WTC11 (cell line): ENCODE measurements at regions not wholly inside any gene's neighbourhood (a gene's known extent, or its start where the extent isn't known, plus 50 kb on each side); places are given as distances from the start of the nearest gene placed in this dataset.

Experiments
- CREB1 ChIP-seq: sonication (generic); formaldehyde crosslinking; IDR thresholded peaks from 2 replicates; pipeline ENCODE4 v1.8.0; 2023; ENCODE audit warnings: mild to moderate bottlenecking, missing genetic modification reagents
- NFYB ChIP-seq: sonication (generic); formaldehyde crosslinking; conservative IDR thresholded peaks from 2 replicates; pipeline ENCODE4 v1.8.0; 2022; ENCODE audit warnings: low read depth, missing genetic modification reagents
- NR2C2 ChIP-seq: sonication (generic); formaldehyde crosslinking; IDR thresholded peaks from 2 replicates; pipeline ENCODE4 v1.8.0; 2022; ENCODE audit warnings: mild to moderate bottlenecking, missing genetic modification reagents
- NR3C1 ChIP-seq: sonication (generic); formaldehyde crosslinking; conservative IDR thresholded peaks from 2 replicates; pipeline ENCODE4 v1.8.1; 2023; ENCODE audit warnings: low read depth, mild to moderate bottlenecking, missing genetic modification reagents
- RELA ChIP-seq: sonication (generic); formaldehyde crosslinking; IDR thresholded peaks from 2 replicates; pipeline ENCODE4 v1.8.1; 2022; ENCODE audit warnings: missing genetic modification reagents, mild to moderate bottlenecking, borderline replicate concordance
- TCF7 ChIP-seq: sonication (generic); formaldehyde crosslinking; IDR thresholded peaks from 2 replicates; pipeline ENCODE4 v1.8.0; 2022; ENCODE audit warnings: mild to moderate bottlenecking, low read depth, missing genetic modification reagents, moderate library complexity
- TP53 ChIP-seq: sonication (generic); formaldehyde crosslinking; IDR thresholded peaks from 2 replicates; pipeline ENCODE4 v1.8.1; 2023; ENCODE audit warnings: mild to moderate bottlenecking, missing genetic modification reagents
- TF ChIP-seq, protein P1 (sequence below): fragments of 200-600 bp; IDR thresholded peaks from 2 replicates; pipeline ENCODE4 v1.8.0; 2022; ENCODE audit warnings: antibody characterized with exemption
- TF ChIP-seq, protein P2 (sequence below): sonication (generic); formaldehyde crosslinking; IDR thresholded peaks from 2 replicates; pipeline ENCODE4 v1.8.0; 2022; ENCODE audit warnings: mild to moderate bottlenecking, missing genetic modification reagents
- TF ChIP-seq, protein P3 (sequence below): sonication (generic); formaldehyde crosslinking; IDR thresholded peaks from 2 replicates; pipeline ENCODE4 v1.8.0; 2022; ENCODE audit warnings: mild to moderate bottlenecking, missing genetic modification reagents
- TF ChIP-seq, protein P4 (sequence below): sonication (generic); formaldehyde crosslinking; IDR thresholded peaks from 2 replicates; pipeline ENCODE4 v1.8.0; 2022; ENCODE audit warnings: missing genetic modification reagents
- TF ChIP-seq, protein P5 (sequence below): sonication (generic); formaldehyde crosslinking; IDR thresholded peaks from 2 replicates; pipeline ENCODE4 v1.8.0; 2022; ENCODE audit warnings: mild to moderate bottlenecking, missing genetic modification reagents
- TF ChIP-seq, protein P6 (sequence below): fragments of 250-450 bp; sonication (Bioruptor Pico); conservative IDR thresholded peaks from 2 replicates; pipeline ENCODE4 v1.9.0; 2021; ENCODE audit warnings: mild to moderate bottlenecking

DNA sequence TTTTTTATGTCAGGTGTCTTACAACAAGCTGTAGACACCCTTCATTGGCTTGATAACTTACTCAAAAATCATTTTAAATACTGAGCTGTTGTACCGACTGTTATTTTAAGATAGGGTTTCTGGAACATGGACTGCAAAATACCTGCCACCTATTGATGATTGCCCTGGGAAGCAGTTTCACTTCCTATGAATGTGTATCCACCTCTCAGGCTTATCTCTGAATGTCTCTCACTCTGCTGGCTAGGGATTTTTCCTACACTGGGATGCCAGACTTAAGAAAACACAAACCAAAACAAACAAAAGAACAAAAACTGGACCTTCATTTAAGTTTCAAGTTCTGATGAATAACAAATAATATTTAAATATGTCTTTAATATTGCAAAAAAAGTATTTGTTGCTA lies 663.7 kb downstream of the EFNB2 start:
- TF ChIP-seq RELA (no peak), NFYB (no peak), NR2C2 (CRISPR knock-in tag) (no peak), TCF7 (CRISPR knock-in tag) (no peak), NR3C1 (no peak), TP53 (CRISPR knock-in tag) (no peak), CREB1 (no peak)
- TF ChIP-seq, protein P1, sequence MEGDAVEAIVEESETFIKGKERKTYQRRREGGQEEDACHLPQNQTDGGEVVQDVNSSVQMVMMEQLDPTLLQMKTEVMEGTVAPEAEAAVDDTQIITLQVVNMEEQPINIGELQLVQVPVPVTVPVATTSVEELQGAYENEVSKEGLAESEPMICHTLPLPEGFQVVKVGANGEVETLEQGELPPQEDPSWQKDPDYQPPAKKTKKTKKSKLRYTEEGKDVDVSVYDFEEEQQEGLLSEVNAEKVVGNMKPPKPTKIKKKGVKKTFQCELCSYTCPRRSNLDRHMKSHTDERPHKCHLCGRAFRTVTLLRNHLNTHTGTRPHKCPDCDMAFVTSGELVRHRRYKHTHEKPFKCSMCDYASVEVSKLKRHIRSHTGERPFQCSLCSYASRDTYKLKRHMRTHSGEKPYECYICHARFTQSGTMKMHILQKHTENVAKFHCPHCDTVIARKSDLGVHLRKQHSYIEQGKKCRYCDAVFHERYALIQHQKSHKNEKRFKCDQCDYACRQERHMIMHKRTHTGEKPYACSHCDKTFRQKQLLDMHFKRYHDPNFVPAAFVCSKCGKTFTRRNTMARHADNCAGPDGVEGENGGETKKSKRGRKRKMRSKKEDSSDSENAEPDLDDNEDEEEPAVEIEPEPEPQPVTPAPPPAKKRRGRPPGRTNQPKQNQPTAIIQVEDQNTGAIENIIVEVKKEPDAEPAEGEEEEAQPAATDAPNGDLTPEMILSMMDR = no peak
- TF ChIP-seq, protein P2, sequence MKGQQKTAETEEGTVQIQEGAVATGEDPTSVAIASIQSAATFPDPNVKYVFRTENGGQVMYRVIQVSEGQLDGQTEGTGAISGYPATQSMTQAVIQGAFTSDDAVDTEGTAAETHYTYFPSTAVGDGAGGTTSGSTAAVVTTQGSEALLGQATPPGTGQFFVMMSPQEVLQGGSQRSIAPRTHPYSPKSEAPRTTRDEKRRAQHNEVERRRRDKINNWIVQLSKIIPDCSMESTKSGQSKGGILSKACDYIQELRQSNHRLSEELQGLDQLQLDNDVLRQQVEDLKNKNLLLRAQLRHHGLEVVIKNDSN = no peak
- TF ChIP-seq, protein P3, sequence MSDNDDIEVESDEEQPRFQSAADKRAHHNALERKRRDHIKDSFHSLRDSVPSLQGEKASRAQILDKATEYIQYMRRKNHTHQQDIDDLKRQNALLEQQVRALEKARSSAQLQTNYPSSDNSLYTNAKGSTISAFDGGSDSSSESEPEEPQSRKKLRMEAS (CRISPR knock-in tag) = no peak
- TF ChIP-seq, protein P4, sequence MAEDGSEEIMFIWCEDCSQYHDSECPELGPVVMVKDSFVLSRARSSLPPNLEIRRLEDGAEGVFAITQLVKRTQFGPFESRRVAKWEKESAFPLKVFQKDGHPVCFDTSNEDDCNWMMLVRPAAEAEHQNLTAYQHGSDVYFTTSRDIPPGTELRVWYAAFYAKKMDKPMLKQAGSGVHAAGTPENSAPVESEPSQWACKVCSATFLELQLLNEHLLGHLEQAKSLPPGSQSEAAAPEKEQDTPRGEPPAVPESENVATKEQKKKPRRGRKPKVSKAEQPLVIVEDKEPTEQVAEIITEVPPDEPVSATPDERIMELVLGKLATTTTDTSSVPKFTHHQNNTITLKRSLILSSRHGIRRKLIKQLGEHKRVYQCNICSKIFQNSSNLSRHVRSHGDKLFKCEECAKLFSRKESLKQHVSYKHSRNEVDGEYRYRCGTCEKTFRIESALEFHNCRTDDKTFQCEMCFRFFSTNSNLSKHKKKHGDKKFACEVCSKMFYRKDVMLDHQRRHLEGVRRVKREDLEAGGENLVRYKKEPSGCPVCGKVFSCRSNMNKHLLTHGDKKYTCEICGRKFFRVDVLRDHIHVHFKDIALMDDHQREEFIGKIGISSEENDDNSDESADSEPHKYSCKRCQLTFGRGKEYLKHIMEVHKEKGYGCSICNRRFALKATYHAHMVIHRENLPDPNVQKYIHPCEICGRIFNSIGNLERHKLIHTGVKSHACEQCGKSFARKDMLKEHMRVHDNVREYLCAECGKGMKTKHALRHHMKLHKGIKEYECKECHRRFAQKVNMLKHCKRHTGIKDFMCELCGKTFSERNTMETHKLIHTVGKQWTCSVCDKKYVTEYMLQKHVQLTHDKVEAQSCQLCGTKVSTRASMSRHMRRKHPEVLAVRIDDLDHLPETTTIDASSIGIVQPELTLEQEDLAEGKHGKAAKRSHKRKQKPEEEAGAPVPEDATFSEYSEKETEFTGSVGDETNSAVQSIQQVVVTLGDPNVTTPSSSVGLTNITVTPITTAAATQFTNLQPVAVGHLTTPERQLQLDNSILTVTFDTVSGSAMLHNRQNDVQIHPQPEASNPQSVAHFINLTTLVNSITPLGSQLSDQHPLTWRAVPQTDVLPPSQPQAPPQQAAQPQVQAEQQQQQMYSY (CRISPR knock-in tag) = no peak
- TF ChIP-seq, protein P5, sequence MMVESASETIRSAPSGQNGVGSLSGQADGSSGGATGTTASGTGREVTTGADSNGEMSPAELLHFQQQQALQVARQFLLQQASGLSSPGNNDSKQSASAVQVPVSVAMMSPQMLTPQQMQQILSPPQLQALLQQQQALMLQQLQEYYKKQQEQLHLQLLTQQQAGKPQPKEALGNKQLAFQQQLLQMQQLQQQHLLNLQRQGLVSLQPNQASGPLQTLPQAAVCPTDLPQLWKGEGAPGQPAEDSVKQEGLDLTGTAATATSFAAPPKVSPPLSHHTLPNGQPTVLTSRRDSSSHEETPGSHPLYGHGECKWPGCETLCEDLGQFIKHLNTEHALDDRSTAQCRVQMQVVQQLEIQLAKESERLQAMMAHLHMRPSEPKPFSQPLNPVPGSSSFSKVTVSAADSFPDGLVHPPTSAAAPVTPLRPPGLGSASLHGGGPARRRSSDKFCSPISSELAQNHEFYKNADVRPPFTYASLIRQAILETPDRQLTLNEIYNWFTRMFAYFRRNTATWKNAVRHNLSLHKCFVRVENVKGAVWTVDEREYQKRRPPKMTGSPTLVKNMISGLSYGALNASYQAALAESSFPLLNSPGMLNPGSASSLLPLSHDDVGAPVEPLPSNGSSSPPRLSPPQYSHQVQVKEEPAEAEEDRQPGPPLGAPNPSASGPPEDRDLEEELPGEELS = no peak
- TF ChIP-seq, protein P6, sequence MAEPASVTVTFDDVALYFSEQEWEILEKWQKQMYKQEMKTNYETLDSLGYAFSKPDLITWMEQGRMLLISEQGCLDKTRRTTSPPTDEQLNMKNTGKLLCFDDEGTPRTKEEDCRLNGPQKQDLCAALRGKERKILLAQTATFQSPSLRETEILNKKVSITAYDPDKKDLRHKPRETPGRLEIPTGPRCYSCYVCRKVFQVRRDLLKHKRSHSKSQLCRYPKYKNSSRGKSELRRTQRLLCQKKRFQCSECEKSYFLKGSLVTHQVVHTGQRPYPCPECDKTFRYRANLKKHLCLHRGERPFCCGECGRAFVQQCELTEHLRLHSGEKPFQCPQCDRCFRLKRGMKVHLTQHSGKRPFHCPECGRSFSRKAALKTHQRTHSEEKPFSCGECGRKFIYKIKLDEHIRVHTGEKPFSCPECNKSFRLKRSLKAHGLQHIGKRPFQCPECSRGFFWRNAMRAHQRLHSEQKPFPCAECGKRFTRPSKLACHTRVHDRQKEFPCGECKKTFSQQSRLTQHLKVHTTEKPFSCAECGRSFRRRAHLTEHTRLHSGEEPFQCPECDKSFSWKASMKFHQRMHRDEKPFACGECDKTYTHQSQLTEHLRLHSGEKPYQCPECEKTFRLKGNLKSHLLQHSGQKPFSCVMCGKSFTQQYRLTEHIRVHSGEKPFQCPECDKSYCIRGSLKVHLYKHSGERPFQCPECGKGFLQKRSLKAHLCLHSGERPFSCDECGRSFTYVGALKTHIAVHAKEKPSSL (CRISPR knock-in tag) = no peak
